WTC11 (cell line): ENCODE measurements at regions not wholly inside any gene's neighbourhood (a gene's known extent, or its start where the extent isn't known, plus 50 kb on each side); places are given as distances from the start of the nearest gene placed in this dataset.

Source experiments
- ATAC-seq: fragments of 200-7000 bp; cut with Tn5 transposase; 2 replicates; pipeline ENCODE4 v1.10.0; 2021; ENCODE audit warnings: mild to moderate bottlenecking, moderate library complexity
- CTCF ChIA-PET: fragments of 300-600 bp; sonication (Branson Sonifier 250); formaldehyde crosslinking; loops from one replicate; lab custom pipeline; 2021; ENCODE audit warnings: antibody characterized with exemption; lab: Charles Lee
- POLR2A ChIA-PET: fragments of 350-600 bp; sonication (Branson Sonifier 250); formaldehyde crosslinking; loops from one replicate; lab custom pipeline; 2021; ENCODE audit warnings: antibody characterized with exemption; lab: Charles Lee
- DNase-seq: peaks from one replicate; pipeline ENCODE4 v3.0.0; 2021; ENCODE audit warnings: low spot score
- H3K27ac Mint-ChIP-seq: 2 replicates; pipeline ENCODE4 v1.8.0; 2021; ENCODE audit warnings: mixed read lengths
- H3K27me3 Mint-ChIP-seq: 2 replicates; pipeline ENCODE4 v1.8.0; 2021; ENCODE audit warnings: low read depth, mild to moderate bottlenecking, moderate library complexity, mixed read lengths
- H3K36me3 Mint-ChIP-seq: 2 replicates; pipeline ENCODE4 v1.8.0; 2021; ENCODE audit warnings: mixed read lengths
- H3K4me1 Mint-ChIP-seq: 2 replicates; pipeline ENCODE4 v1.8.0; 2022; ENCODE audit warnings: mixed read lengths
- H3K4me3 Mint-ChIP-seq: 2 replicates; pipeline ENCODE4 v1.8.0; 2021; ENCODE audit warnings: mild to moderate bottlenecking, moderate library complexity, mixed read lengths
- H3K9me3 Mint-ChIP-seq: 2 replicates; pipeline ENCODE4 v1.8.0; 2021; ENCODE audit warnings: mixed read lengths
- EMX1 ChIP-seq: fragments of 250-450 bp; sonication (Bioruptor Pico); IDR thresholded peaks from 2 replicates; pipeline ENCODE4 v1.8.0; 2021; ENCODE audit warnings: mild to moderate bottlenecking
- MXD4 ChIP-seq: fragments of 250-450 bp; sonication (Bioruptor Pico); IDR thresholded peaks from 2 replicates; pipeline ENCODE4 v1.8.0; 2021; ENCODE audit warnings: mild to moderate bottlenecking, moderate library complexity, borderline replicate concordance
- NR3C1 ChIP-seq: sonication (generic); formaldehyde crosslinking; conservative IDR thresholded peaks from 2 replicates; pipeline ENCODE4 v1.8.1; 2023; ENCODE audit warnings: low read depth, mild to moderate bottlenecking, missing genetic modification reagents
- TP53 ChIP-seq: sonication (generic); formaldehyde crosslinking; IDR thresholded peaks from 2 replicates; pipeline ENCODE4 v1.8.1; 2023; ENCODE audit warnings: mild to moderate bottlenecking, missing genetic modification reagents
- ZBTB21 ChIP-seq: sonication (generic); formaldehyde crosslinking; IDR thresholded peaks from 2 replicates; pipeline ENCODE4 v1.8.1; 2023; ENCODE audit warnings: mild to moderate bottlenecking, missing genetic modification reagents, borderline replicate concordance
- TF ChIP-seq, protein P1 (sequence below): fragments of 250-450 bp; sonication (Bioruptor Pico); IDR thresholded peaks from 2 replicates; pipeline ENCODE4 v1.9.0; 2021; ENCODE audit warnings: mild to moderate bottlenecking
- TF ChIP-seq, protein P2 (sequence below): sonication (generic); formaldehyde crosslinking; IDR thresholded peaks from 2 replicates; pipeline ENCODE4 v1.8.0; 2023; ENCODE audit warnings: mild to moderate bottlenecking, missing genetic modification reagents
- TF ChIP-seq, protein P3 (sequence below): fragments of 200-600 bp; IDR thresholded peaks from 2 replicates; pipeline ENCODE4 v1.8.0; 2022; ENCODE audit warnings: antibody characterized with exemption

DNA sequence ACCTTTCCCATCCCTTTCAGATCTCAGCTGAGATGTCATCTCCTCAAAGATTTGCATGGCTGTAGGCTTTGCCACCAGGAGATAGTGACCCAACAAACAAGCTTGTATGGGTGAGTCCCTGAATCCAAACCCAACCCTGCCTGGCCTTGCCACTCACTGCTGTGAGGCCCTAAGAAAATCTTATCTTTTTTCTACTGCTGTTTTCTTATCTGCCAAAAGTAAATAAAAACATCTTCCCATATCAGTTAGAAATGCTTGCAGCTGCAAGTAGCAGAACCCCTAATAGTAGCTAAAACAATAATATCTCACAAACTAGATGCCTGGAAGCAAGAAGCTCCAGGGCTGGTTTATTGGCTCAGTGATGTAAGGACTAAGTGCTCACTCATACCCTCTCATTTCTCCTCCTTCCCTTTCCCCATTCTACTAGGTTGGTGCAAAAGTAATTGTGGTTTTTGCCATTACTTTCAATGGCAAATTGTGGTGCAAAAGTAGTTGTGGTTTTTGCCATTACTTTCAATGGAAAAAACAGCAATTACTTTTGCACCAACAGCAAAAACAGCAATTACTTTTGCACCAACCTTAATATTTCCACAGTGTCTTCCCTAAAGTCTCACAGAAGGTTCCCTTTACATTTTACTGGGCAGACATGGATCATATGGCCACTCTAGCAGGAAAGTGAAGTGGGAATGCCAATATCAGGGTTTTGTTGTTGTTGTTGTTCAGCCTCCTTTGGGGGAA is 56.7 kb upstream of the PSMF1 start:
- no peak overlapping the region for H3K4me3 Mint-ChIP-seq
- H3K36me3 Mint-ChIP-seq = no peaks in the 10 kb centered on the region
- peaks cover 7% of the 10 kb centered on the region for H3K9me3 Mint-ChIP-seq
- POLR2A ChIA-PET = no interaction called here
- CTCF ChIA-PET = interaction anchor here (0.8 kb wide), 1 partner anchor 52 kb away, joined by 3 read pairs; no protein-coding TSS in a partner anchor
- peaks cover 6% of the 10 kb centered on the region for H3K4me1 Mint-ChIP-seq
- ATAC-seq (no peak), DNase-seq (no peak)
- TF ChIP-seq, protein P1, sequence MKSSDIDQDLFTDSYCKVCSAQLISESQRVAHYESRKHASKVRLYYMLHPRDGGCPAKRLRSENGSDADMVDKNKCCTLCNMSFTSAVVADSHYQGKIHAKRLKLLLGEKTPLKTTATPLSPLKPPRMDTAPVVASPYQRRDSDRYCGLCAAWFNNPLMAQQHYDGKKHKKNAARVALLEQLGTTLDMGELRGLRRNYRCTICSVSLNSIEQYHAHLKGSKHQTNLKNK (CRISPR knock-in tag) = no peak
- no peak for TF ChIP-seq EMX1 (CRISPR knock-in tag)
- TF ChIP-seq, protein P2, sequence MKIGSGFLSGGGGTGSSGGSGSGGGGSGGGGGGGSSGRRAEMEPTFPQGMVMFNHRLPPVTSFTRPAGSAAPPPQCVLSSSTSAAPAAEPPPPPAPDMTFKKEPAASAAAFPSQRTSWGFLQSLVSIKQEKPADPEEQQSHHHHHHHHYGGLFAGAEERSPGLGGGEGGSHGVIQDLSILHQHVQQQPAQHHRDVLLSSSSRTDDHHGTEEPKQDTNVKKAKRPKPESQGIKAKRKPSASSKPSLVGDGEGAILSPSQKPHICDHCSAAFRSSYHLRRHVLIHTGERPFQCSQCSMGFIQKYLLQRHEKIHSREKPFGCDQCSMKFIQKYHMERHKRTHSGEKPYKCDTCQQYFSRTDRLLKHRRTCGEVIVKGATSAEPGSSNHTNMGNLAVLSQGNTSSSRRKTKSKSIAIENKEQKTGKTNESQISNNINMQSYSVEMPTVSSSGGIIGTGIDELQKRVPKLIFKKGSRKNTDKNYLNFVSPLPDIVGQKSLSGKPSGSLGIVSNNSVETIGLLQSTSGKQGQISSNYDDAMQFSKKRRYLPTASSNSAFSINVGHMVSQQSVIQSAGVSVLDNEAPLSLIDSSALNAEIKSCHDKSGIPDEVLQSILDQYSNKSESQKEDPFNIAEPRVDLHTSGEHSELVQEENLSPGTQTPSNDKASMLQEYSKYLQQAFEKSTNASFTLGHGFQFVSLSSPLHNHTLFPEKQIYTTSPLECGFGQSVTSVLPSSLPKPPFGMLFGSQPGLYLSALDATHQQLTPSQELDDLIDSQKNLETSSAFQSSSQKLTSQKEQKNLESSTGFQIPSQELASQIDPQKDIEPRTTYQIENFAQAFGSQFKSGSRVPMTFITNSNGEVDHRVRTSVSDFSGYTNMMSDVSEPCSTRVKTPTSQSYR = no peak
- no peak for TF ChIP-seq NR3C1
- H3K27me3 Mint-ChIP-seq = peaks cover 18% of the 10 kb centered on the region
- no peak overlapping the region; the same call in 1 of the 2 replicates for H3K27ac Mint-ChIP-seq

DNA sequence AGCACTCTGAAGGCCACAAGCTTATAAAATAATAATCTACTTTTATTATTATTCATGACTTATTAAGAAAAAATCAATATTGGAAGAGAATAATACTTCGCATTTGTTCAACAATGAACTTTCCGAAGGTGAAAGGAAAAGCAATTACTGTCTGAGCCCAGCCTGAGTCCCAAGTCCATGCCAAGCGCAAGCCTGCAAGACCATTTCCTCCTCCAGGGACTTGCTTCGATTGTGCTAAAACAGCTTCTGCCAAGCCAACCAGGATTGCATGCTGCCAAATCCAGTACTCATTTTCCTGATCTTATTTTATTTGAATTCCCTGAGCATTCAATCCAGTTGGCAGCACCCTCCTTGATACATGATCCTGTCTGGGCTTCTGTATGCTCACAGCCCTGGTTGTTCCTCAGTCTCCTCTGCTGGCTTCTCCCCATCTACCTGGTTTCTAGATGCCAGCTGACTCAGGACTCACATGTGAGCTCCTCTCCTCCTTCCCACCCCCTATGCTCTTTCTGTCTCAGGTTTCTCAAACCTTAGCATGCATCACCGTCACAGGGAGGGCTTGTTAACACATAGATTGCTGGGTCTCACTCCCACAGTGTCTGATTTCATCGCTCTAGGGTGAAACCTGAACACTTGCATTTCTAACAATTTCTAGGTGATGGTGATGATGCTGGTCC is 55.9 kb upstream of the PSMF1 start:
- H3K27ac Mint-ChIP-seq = no peak overlapping the region
- CTCF ChIA-PET = interaction anchor here (0.6 kb wide), 1 partner anchor 177 kb away, joined by 3 read pairs; no protein-coding TSS in a partner anchor
- peaks cover 11% of the 10 kb centered on the region for H3K9me3 Mint-ChIP-seq
- TF ChIP-seq MXD4 (CRISPR knock-in tag) (no peak), ZBTB21 (CRISPR knock-in tag) (no peak), TP53 (no peak)
- TF ChIP-seq, protein P3, sequence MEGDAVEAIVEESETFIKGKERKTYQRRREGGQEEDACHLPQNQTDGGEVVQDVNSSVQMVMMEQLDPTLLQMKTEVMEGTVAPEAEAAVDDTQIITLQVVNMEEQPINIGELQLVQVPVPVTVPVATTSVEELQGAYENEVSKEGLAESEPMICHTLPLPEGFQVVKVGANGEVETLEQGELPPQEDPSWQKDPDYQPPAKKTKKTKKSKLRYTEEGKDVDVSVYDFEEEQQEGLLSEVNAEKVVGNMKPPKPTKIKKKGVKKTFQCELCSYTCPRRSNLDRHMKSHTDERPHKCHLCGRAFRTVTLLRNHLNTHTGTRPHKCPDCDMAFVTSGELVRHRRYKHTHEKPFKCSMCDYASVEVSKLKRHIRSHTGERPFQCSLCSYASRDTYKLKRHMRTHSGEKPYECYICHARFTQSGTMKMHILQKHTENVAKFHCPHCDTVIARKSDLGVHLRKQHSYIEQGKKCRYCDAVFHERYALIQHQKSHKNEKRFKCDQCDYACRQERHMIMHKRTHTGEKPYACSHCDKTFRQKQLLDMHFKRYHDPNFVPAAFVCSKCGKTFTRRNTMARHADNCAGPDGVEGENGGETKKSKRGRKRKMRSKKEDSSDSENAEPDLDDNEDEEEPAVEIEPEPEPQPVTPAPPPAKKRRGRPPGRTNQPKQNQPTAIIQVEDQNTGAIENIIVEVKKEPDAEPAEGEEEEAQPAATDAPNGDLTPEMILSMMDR = no peak
- H3K36me3 Mint-ChIP-seq = no peaks in the 10 kb centered on the region
- H3K27me3 Mint-ChIP-seq = peaks cover 20% of the 10 kb centered on the region
- DNase-seq (no peak), ATAC-seq (peak; percentile 43)
- H3K4me3 Mint-ChIP-seq = no peak overlapping the region
- POLR2A ChIA-PET = no interaction called here
- peaks cover 6% of the 10 kb centered on the region for H3K4me1 Mint-ChIP-seq
